Adrenal gland (tissue), 9 donors: ENCODE measurements at regions not wholly inside any gene's neighbourhood (a gene's known extent, or its start where the extent isn't known, plus 50 kb on each side); places are given as distances from the start of the nearest gene placed in this dataset.

Source experiments
- DNase-seq, 7 donors: peaks; one replicate each; pipeline ENCODE4 v3.0.0-alpha.2; 2019 to 2020
- H3K27ac ChIP-seq, 5 donors: fragments of 200-600 bp; sonication (generic) in 4 of 5; 1 replicate in 3 of 5; 2 replicates in 2 of 5; pipeline versions ENCODE4 v1.5.1 to v1.8.0; 2016 to 2020; ENCODE audit warnings: mild to moderate bottlenecking in 1 of 5
- H3K27me3 ChIP-seq: fragments of 200-600 bp; 2 replicates; pipeline ENCODE4 v1.8.0; 2021
- H3K36me3 ChIP-seq, 2 donors: fragments of 200-600 bp; replicated peaks in 1 of 2; 1 replicate in 1 of 2; 2 replicates in 1 of 2; pipeline versions ENCODE4 v1.5.1 to v1.8.0; 2018 to 2022
- H3K4me1 ChIP-seq, 2 donors: fragments of 200-600 bp; replicated peaks in 1 of 2; 1 replicate in 1 of 2; 2 replicates in 1 of 2; pipeline versions ENCODE4 v1.5.1 to v1.8.0; 2018 to 2021
- H3K4me3 ChIP-seq, 4 donors: fragments of 200-600 bp; sonication (generic) in 3 of 4; one replicate each; pipeline ENCODE4 v1.5.1; 2016 to 2018
- H3K9me3 ChIP-seq, 3 donors: fragments of 200-600 bp; sonication (generic) in 1 of 3; replicated peaks in 1 of 3; 1 replicate in 2 of 3; 2 replicates in 1 of 3; pipeline versions ENCODE4 v1.5.1 to v1.8.0; 2016 to 2021
- CTCF ChIP-seq, 6 experiments: fragments of 450-650 bp in 4 of 6; fragments of 200-600 bp in 2 of 6; sonication (generic) in 1 of 6; IDR thresholded peaks; 1 replicate in 5 of 6; 2 replicates in 1 of 6; pipeline versions ENCODE4 v1.5.1 to v1.8.0; 2016 to 2021; ENCODE audit warnings: antibody characterized with exemption in 6 of 6, mild to moderate bottlenecking in 2 of 6, moderate library complexity in 1 of 6
- POLR2A ChIP-seq, 2 donors: fragments of 450-650 bp; IDR thresholded peaks; one replicate each; pipeline ENCODE4 v1.6.1; 2017; ENCODE audit warnings: antibody characterized with exemption in 2 of 2, mild to moderate bottlenecking in 2 of 2, moderate library complexity in 1 of 2
- WGBS, 4 donors: extraction: QIAGEN DNeasy Blood & Tissue Kit in 2 of 4; methylation state at CpG; one replicate each; pipeline versions ENCODE4 v1.1.5 to v1.1.7; 2013 to 2017; 5-methylcytosine and 5-hydroxymethylcytosine counted together
- intact Hi-C, 2 donors: fragments of 100-400 bp; cut with DNase I; formaldehyde crosslinking; loops; one replicate each; pipeline versions ENCODE4 v1.14.1 to v1.15.0; 2022 to 2023
- donor health status: healthy with polysubstance abuse.
- donor health status: Bipolar disorder and iron deficiency.
- donor health status: DM: yes; HTN: yes; CAD: no.
- donor health status: DM: no; HTN: no; CAD: no.
- donor health status: DM: no; HTN: no; CAD: no.

GRCh38 chr16:86368261-86368660, 142.1 kb upstream of the FOXF1 start:
- intact Hi-C loops: no loop called here
- H3K4me1 ChIP-seq: no peaks in the 10 kb centered on the region
- TF ChIP-seq POLR2A (IDR thresholded peaks at IDR 0.05): no peak
- TF ChIP-seq CTCF (IDR thresholded peaks at IDR 0.05): no peak
- DNase-seq: no peak
- no peaks in the 10 kb centered on the region for H3K36me3 ChIP-seq
- no peak overlapping the region for H3K4me3 ChIP-seq
- peaks cover 6% of the 10 kb centered on the region for H3K27me3 ChIP-seq
- no peaks in the 10 kb centered on the region for H3K9me3 ChIP-seq
- H3K27ac ChIP-seq: no peak overlapping the region
- WGBS, 4 donors: 74 to 89% (median 82%) methylated on average over 12 of the region's 12 CpGs

GRCh38 chr16:86370062-86370461, 140.3 kb upstream of the FOXF1 start:
- no peaks in the 10 kb centered on the region for H3K36me3 ChIP-seq
- H3K9me3 ChIP-seq: no peaks in the 10 kb centered on the region
- intact Hi-C loops: no loop called here
- TF ChIP-seq CTCF (IDR thresholded peaks at IDR 0.05) (no peak), POLR2A (IDR thresholded peaks at IDR 0.05) (no peak)
- no peak overlapping the region for H3K27ac ChIP-seq
- H3K4me3 ChIP-seq: no peak overlapping the region
- H3K4me1 ChIP-seq: no peaks in the 10 kb centered on the region
- H3K27me3 ChIP-seq: peaks cover 6% of the 10 kb centered on the region
- 68 to 84% (median 78%) methylated on average over 6 of the region's 6 CpGs for WGBS, 4 donors
- no peak for DNase-seq

GRCh38 chr16:86371083-86371803, 139.1 kb upstream of the FOXF1 start:
- intact Hi-C loops: no loop called here
- no peak for DNase-seq
- no peak overlapping the region for H3K4me3 ChIP-seq
- H3K27me3 ChIP-seq: peaks cover 6% of the 10 kb centered on the region
- 54 to 77% (median 71%) methylated on average over 11 to 20 of the region's 20 CpGs for WGBS, 4 donors
- H3K9me3 ChIP-seq: no peaks in the 10 kb centered on the region
- H3K36me3 ChIP-seq: no peaks in the 10 kb centered on the region
- H3K27ac ChIP-seq: no peak overlapping the region
- no peak for TF ChIP-seq POLR2A (IDR thresholded peaks at IDR 0.05)
- no peak for TF ChIP-seq CTCF (IDR thresholded peaks at IDR 0.05)
- no peaks in the 10 kb centered on the region for H3K4me1 ChIP-seq

GRCh38 chr16:86372193-86372592, 138.1 kb upstream of the FOXF1 start:
- 74 to 81% (median 80%) methylated on average over 7 to 8 of the region's 8 CpGs for WGBS, 4 donors
- Histone ChIP-seq H3K9me3 (no peaks in the 10 kb centered on the region), H3K36me3 (no peaks in the 10 kb centered on the region), H3K4me1 (no peaks in the 10 kb centered on the region), H3K27ac (no peak overlapping the region), H3K4me3 (no peak overlapping the region), H3K27me3 (peaks cover 6% of the 10 kb centered on the region)
- DNase-seq: no peak
- no peak for TF ChIP-seq CTCF (IDR thresholded peaks at IDR 0.05)
- TF ChIP-seq POLR2A (IDR thresholded peaks at IDR 0.05): no peak
- intact Hi-C loops: no loop called here
